WTC11 (cell line): ENCODE measurements at regions not wholly inside any gene's neighbourhood (a gene's known extent, or its start where the extent isn't known, plus 50 kb on each side); places are given as distances from the start of the nearest gene placed in this dataset.

Experiments used
- ESRRA ChIP-seq: sonication (generic); formaldehyde crosslinking; IDR thresholded peaks from 2 replicates; pipeline ENCODE4 v1.8.1; 2022; ENCODE audit warnings: mild to moderate bottlenecking, missing genetic modification reagents, borderline replicate concordance
- FOXJ3 ChIP-seq: sonication (generic); formaldehyde crosslinking; IDR thresholded peaks from 2 replicates; pipeline ENCODE4 v1.9.0; 2021; ENCODE audit warnings: missing genetic modification reagents, mild to moderate bottlenecking, borderline replicate concordance
- FOXK1 ChIP-seq: sonication (generic); formaldehyde crosslinking; IDR thresholded peaks from 2 replicates; pipeline ENCODE4 v1.8.0; 2022; ENCODE audit warnings: mild to moderate bottlenecking, moderate library complexity, missing genetic modification reagents
- MAX ChIP-seq: sonication (generic); formaldehyde crosslinking; IDR thresholded peaks from 2 replicates; pipeline ENCODE4 v1.8.0; 2022; ENCODE audit warnings: mild to moderate bottlenecking, missing genetic modification reagents
- NR3C1 ChIP-seq: sonication (generic); formaldehyde crosslinking; conservative IDR thresholded peaks from 2 replicates; pipeline ENCODE4 v1.8.1; 2023; ENCODE audit warnings: low read depth, mild to moderate bottlenecking, missing genetic modification reagents
- ZNF121 ChIP-seq: sonication (generic); formaldehyde crosslinking; IDR thresholded peaks from 2 replicates; pipeline ENCODE4 v1.8.0; 2023; ENCODE audit warnings: missing genetic modification reagents
- ZNF263 ChIP-seq: sonication (generic); formaldehyde crosslinking; IDR thresholded peaks from 2 replicates; pipeline ENCODE4 v1.8.1; 2022; ENCODE audit warnings: low read depth, mild to moderate bottlenecking, moderate library complexity, missing genetic modification reagents
- ZNF671 ChIP-seq: fragments of 250-450 bp; sonication (Bioruptor Pico); IDR thresholded peaks from 2 replicates; pipeline ENCODE4 v1.8.0; 2021; ENCODE audit warnings: mild to moderate bottlenecking
- TF ChIP-seq, protein P1 (sequence below): fragments of 200-600 bp; IDR thresholded peaks from 2 replicates; pipeline ENCODE4 v1.8.0; 2022; ENCODE audit warnings: antibody characterized with exemption
- TF ChIP-seq, protein P2 (sequence below): sonication (generic); formaldehyde crosslinking; IDR thresholded peaks from 2 replicates; pipeline ENCODE4 v1.8.1; 2023; ENCODE audit warnings: mild to moderate bottlenecking, moderate library complexity, missing genetic modification reagents

DNA sequence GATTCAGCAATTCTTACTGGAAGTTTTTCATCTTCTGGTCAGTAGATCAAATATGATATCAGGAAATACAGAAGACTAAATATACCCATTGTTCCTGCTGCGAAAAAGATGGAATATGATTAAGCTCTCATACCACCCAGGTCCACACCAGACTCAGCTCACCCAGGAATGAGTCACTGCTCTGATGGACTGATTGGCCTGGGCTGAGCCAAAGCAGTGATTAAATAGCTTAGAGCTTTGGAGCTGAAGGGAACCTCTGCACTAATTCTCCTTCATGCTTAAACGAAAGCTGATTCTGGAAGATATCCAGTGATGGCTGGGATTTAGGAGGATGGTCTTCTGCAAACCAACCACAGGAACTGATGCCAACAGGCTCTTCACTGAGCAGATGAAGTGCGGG lies 62.0 kb upstream of the SYT1 start:
- TF ChIP-seq ZNF263 (CRISPR knock-in tag) (no peak), MAX (CRISPR knock-in tag) (no peak), FOXJ3 (CRISPR knock-in tag) (no peak), NR3C1 (CRISPR knock-in tag) (no peak), ZNF121 (CRISPR knock-in tag) (no peak), FOXK1 (CRISPR knock-in tag) (no peak), ESRRA (no peak), ZNF671 (CRISPR knock-in tag) (no peak)
- TF ChIP-seq, protein P1, sequence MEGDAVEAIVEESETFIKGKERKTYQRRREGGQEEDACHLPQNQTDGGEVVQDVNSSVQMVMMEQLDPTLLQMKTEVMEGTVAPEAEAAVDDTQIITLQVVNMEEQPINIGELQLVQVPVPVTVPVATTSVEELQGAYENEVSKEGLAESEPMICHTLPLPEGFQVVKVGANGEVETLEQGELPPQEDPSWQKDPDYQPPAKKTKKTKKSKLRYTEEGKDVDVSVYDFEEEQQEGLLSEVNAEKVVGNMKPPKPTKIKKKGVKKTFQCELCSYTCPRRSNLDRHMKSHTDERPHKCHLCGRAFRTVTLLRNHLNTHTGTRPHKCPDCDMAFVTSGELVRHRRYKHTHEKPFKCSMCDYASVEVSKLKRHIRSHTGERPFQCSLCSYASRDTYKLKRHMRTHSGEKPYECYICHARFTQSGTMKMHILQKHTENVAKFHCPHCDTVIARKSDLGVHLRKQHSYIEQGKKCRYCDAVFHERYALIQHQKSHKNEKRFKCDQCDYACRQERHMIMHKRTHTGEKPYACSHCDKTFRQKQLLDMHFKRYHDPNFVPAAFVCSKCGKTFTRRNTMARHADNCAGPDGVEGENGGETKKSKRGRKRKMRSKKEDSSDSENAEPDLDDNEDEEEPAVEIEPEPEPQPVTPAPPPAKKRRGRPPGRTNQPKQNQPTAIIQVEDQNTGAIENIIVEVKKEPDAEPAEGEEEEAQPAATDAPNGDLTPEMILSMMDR = no peak
- TF ChIP-seq, protein P2, sequence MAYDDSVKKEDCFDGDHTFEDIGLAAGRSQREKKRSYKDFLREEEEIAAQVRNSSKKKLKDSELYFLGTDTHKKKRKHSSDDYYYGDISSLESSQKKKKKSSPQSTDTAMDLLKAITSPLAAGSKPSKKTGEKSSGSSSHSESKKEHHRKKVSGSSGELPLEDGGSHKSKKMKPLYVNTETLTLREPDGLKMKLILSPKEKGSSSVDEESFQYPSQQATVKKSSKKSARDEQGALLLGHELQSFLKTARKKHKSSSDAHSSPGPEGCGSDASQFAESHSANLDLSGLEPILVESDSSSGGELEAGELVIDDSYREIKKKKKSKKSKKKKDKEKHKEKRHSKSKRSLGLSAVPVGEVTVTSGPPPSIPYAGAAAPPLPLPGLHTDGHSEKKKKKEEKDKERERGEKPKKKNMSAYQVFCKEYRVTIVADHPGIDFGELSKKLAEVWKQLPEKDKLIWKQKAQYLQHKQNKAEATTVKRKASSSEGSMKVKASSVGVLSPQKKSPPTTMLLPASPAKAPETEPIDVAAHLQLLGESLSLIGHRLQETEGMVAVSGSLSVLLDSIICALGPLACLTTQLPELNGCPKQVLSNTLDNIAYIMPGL = no peak
